ENCODE measurements at regions not wholly inside any gene's neighbourhood (a gene's known extent, or its start where the extent isn't known, plus 50 kb on each side); places are given as distances from the start of the nearest gene placed in this dataset.

DNA sequence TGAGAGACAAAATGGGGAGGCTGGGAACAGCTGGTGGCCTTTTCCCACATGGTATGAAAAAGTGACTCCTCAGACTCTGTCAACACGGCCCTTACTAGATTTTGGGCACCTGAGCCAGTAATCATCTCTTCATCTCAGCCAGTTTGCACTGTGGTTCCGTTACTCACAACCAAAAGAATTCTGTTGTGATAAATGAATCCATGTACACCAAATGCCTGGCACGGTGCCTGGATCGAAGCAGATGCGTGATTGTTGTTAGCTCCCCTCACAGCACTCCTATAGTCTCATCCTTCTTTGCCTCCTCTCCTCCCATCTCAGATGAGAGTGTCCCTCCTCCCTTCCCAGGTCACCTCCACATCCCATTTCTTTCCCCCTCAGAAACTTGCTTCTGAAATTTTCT is 57.9 kb upstream of the GJB5 start:
- H3K4me3 ChIP-seq = no peak overlapping the region
- H3K27ac ChIP-seq (ENCODE audit: extremely low read depth, low read depth, low read length) = no peak overlapping the region
- POLR2A ChIA-PET = interaction anchor here (0.6 kb wide), 1 partner anchor 270 kb away, joined by 3 read pairs; no protein-coding TSS in a partner anchor
- H2AFZ ChIP-seq (ENCODE audit: low read depth, low read length) = no peak overlapping the region
- no peak overlapping the region for H3K9ac ChIP-seq (ENCODE audit: insufficient read depth in 1 of 2, low read depth in 2 of 2, low read length in 2 of 2)
- no peaks in the 10 kb centered on the region for H3K36me3 ChIP-seq (ENCODE audit: control insufficient read depth, insufficient read depth, low read length)
- FAIRE-seq = no peak
- H3K9me1 ChIP-seq (ENCODE audit: control insufficient read depth, insufficient read depth, low read length) = no peaks in the 10 kb centered on the region
- no peaks in the 10 kb centered on the region for H3K79me2 ChIP-seq (ENCODE audit: control insufficient read depth, insufficient read depth, low read length)
- no peaks in the 10 kb centered on the region for H3K9me3 ChIP-seq (replicated peaks; ENCODE audit: control insufficient read depth, insufficient read depth, low read depth, low read length)
- H3K27me3 ChIP-seq (ENCODE audit: control insufficient read depth in 2 of 2, insufficient read depth in 2 of 2, low read length in 2 of 2) = peaks cover 0 to 23% of the 10 kb centered on the region in 2 experiments; a peak in 2 of 5 replicates
- no TSS peak for BruUV-seq (replicated peaks)
- intact Hi-C loops (cut with micrococcal nuclease) (no loop called here), in situ Hi-C loops (cut with MboI) (no loop called here)
- ATAC-seq = no peak
- TF ChIP-seq, protein P1, sequence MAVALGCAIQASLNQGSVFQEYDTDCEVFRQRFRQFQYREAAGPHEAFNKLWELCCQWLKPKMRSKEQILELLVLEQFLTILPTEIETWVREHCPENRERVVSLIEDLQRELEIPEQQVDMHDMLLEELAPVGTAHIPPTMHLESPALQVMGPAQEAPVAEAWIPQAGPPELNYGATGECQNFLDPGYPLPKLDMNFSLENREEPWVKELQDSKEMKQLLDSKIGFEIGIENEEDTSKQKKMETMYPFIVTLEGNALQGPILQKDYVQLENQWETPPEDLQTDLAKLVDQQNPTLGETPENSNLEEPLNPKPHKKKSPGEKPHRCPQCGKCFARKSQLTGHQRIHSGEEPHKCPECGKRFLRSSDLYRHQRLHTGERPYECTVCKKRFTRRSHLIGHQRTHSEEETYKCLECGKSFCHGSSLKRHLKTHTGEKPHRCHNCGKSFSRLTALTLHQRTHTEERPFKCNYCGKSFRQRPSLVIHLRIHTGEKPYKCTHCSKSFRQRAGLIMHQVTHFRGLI (CRISPR knock-in tag; IDR thresholded peaks at IDR 0.05) = no peak
- TF ChIP-seq NONO (IDR thresholded peaks at IDR 0.05; ENCODE audit: low read depth in 2 of 2, low read length in 1 of 2) (no peak), MAFK (IDR thresholded peaks at IDR 0.05; ENCODE audit: low read length) (no peak)
- H3K4me2 ChIP-seq (ENCODE audit: insufficient read depth, low read length) = no peak overlapping the region
- no peaks in the 10 kb centered on the region; the same call in 1 of the 2 replicates for H4K20me1 ChIP-seq (replicated peaks; ENCODE audit: control insufficient read depth, insufficient read depth, low read length)
- CTCF ChIA-PET (ENCODE audit: low intra/inter-chr PET ratio) = no interaction called here
- no peak for DNase-seq (ENCODE audit: extremely low read depth in 1 of 4, low spot score in 3 of 4)
- 0% methylated on average over 5 of the region's 5 CpGs for WGBS (ENCODE audit: insufficient coverage, low coverage, missing lambda C conversion rate)
- no peaks in the 10 kb centered on the region for H3K4me1 ChIP-seq (replicated peaks in 1 of 2; ENCODE audit: control insufficient read depth in 2 of 2, insufficient read depth in 2 of 2, low read length in 2 of 2)

DNA sequence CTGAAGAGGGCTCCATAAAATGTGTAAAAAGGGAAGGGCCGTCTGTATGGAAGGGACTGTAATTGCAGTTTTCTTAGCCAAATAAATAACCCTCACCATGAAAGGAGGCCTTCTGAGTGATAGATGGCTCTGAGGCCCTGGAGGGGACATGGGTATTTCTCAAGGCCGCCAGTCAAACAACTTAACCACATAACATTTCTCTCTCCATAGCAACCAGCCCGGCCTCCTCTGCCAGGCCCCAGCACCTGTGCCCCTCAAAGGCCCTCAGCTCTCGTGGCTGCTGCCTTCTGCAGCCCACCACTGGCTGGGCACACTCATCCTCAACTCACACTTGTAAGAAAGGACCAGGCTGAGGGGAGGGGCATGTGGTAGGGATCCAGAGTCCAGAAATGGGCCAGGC is 57.0 kb upstream of the GJB5 start:
- Histone ChIP-seq H3K79me2 (ENCODE audit: control insufficient read depth, insufficient read depth, low read length) (no peaks in the 10 kb centered on the region), H2AFZ (ENCODE audit: low read depth, low read length) (no peak overlapping the region), H4K20me1 (replicated peaks; ENCODE audit: control insufficient read depth, insufficient read depth, low read length) (no peaks in the 10 kb centered on the region; the same call in 1 of the 2 replicates), H3K9me1 (ENCODE audit: control insufficient read depth, insufficient read depth, low read length) (no peaks in the 10 kb centered on the region), H3K27ac (ENCODE audit: extremely low read depth, low read depth, low read length) (no peak overlapping the region), H3K4me1 (replicated peaks in 1 of 2; ENCODE audit: control insufficient read depth in 2 of 2, insufficient read depth in 2 of 2, low read length in 2 of 2) (no peaks in the 10 kb centered on the region), H3K27me3 (ENCODE audit: control insufficient read depth in 2 of 2, insufficient read depth in 2 of 2, low read length in 2 of 2) (peaks cover 2 to 22% of the 10 kb centered on the region in 2 experiments; a peak in 3 of 5 replicates), H3K9ac (ENCODE audit: insufficient read depth in 1 of 2, low read depth in 2 of 2, low read length in 2 of 2) (no peak overlapping the region), H3K4me2 (ENCODE audit: insufficient read depth, low read length) (no peak overlapping the region), H3K36me3 (ENCODE audit: control insufficient read depth, insufficient read depth, low read length) (no peaks in the 10 kb centered on the region), H3K4me3 (no peak overlapping the region), H3K9me3 (replicated peaks; ENCODE audit: control insufficient read depth, insufficient read depth, low read depth, low read length) (no peaks in the 10 kb centered on the region)
- ChIA-PET CTCF (ENCODE audit: low intra/inter-chr PET ratio) (no interaction called here), POLR2A (interaction anchor here (0.6 kb wide), 1 partner anchor 269 kb away, joined by 3 read pairs; no protein-coding TSS in a partner anchor)
- 0% methylated on average over 4 of the region's 4 CpGs for WGBS (ENCODE audit: insufficient coverage, low coverage, missing lambda C conversion rate)
- no TSS peak for BruUV-seq (replicated peaks)
- DNase-seq (ENCODE audit: extremely low read depth in 1 of 4, low spot score in 3 of 4) (no peak), ATAC-seq (no peak), FAIRE-seq (no peak)
- intact Hi-C loops (cut with micrococcal nuclease) = no loop called here
- in situ Hi-C loops (cut with MboI) = no loop called here
- TF ChIP-seq NFIX (CRISPR knock-in tag; IDR thresholded peaks at IDR 0.05; ENCODE audit: low read depth) (no peak), FOXA1 (IDR thresholded peaks at IDR 0.05; ENCODE audit: borderline replicate concordance) (no peak), NFE2 (IDR thresholded peaks at IDR 0.05; ENCODE audit: low read depth) (no peak), U2AF1 (optimal IDR thresholded peaks at IDR 0.05; ENCODE audit: low read depth, low read length) (no peak), CBX8 (IDR thresholded peaks at IDR 0.05; ENCODE audit: borderline replicate concordance, extremely low read depth, low read depth, low read length, poor library complexity, severe bottlenecking) (no peak), PHF8 (IDR thresholded peaks at IDR 0.05; ENCODE audit: borderline replicate concordance, low read length) (no peak), RBM22 (IDR thresholded peaks at IDR 0.05; ENCODE audit: low read depth, low read length, poor library complexity, severe bottlenecking) (no peak), ILK (tag; IDR thresholded peaks at IDR 0.05; ENCODE audit: borderline replicate concordance, low read depth) (no peak), MEIS2 (IDR thresholded peaks at IDR 0.05; ENCODE audit: partially characterized antibody) (no peak), RBM17 (IDR thresholded peaks at IDR 0.05; ENCODE audit: borderline replicate concordance, low read depth, low read length) (no peak)
- TF ChIP-seq, protein P2, sequence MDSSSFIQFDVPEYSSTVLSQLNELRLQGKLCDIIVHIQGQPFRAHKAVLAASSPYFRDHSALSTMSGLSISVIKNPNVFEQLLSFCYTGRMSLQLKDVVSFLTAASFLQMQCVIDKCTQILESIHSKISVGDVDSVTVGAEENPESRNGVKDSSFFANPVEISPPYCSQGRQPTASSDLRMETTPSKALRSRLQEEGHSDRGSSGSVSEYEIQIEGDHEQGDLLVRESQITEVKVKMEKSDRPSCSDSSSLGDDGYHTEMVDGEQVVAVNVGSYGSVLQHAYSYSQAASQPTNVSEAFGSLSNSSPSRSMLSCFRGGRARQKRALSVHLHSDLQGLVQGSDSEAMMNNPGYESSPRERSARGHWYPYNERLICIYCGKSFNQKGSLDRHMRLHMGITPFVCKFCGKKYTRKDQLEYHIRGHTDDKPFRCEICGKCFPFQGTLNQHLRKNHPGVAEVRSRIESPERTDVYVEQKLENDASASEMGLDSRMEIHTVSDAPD (CRISPR knock-in tag; IDR thresholded peaks at IDR 0.05) = no peak

All from K562 (cell line).